ENCODE measurements at regions not wholly inside any gene's neighbourhood (a gene's known extent, or its start where the extent isn't known, plus 50 kb on each side); places are given as distances from the start of the nearest gene placed in this dataset.

GRCh38 chr2:187009483-187010239 lies 160.7 kb upstream of the ZSWIM2 start:
- TF ChIP-seq CTCF (IDR thresholded peaks at IDR 0.05) (no peak), POLR2A (IDR thresholded peaks at IDR 0.05) (no peak)
